ENCODE measurements at regions not wholly inside any gene's neighbourhood (a gene's known extent, or its start where the extent isn't known, plus 50 kb on each side); places are given as distances from the start of the nearest gene placed in this dataset.

GRCh38 chr10:17538941-17539340 lies 78.2 kb downstream of the HACD1 start:
- Histone ChIP-seq H3K27me3 (no peaks in the 10 kb centered on the region), H3K9ac (ENCODE audit: low read depth in 2 of 2, low read length in 2 of 2) (no peak overlapping the region), H3K4me1 (no peaks in the 10 kb centered on the region), H3K36me3 (no peaks in the 10 kb centered on the region), H3K4me3 (no peak overlapping the region), H3K9me3 (no peaks in the 10 kb centered on the region), H3K27ac (no peak overlapping the region)
- TF ChIP-seq CTCF (IDR thresholded peaks at IDR 0.05) = no peak
- intact Hi-C loops (cut with DNase I) = no loop called here
- DNase-seq = no peak

GRCh38 chr10:17537281-17537680 lies 79.9 kb downstream of the HACD1 start:
- no peak overlapping the region for H3K9ac ChIP-seq (ENCODE audit: low read depth in 2 of 2, low read length in 2 of 2)
- H3K27me3 ChIP-seq = no peaks in the 10 kb centered on the region
- no peak for TF ChIP-seq CTCF (IDR thresholded peaks at IDR 0.05)
- no peak overlapping the region for H3K4me3 ChIP-seq
- H3K36me3 ChIP-seq = no peaks in the 10 kb centered on the region
- intact Hi-C loops (cut with DNase I) = no loop called here
- no peaks in the 10 kb centered on the region for H3K4me1 ChIP-seq
- DNase-seq = no peak
- H3K27ac ChIP-seq = no peak overlapping the region
- H3K9me3 ChIP-seq = no peaks in the 10 kb centered on the region

GRCh38 chr10:17536221-17536620 lies 81.0 kb downstream of the HACD1 start:
- no peak for DNase-seq
- intact Hi-C loops (cut with DNase I) = no loop called here
- Histone ChIP-seq H3K36me3 (no peaks in the 10 kb centered on the region), H3K4me1 (no peaks in the 10 kb centered on the region), H3K9me3 (no peaks in the 10 kb centered on the region), H3K4me3 (no peak overlapping the region), H3K27me3 (no peaks in the 10 kb centered on the region), H3K27ac (no peak overlapping the region), H3K9ac (ENCODE audit: low read depth in 2 of 2, low read length in 2 of 2) (no peak overlapping the region)
- no peak for TF ChIP-seq CTCF (IDR thresholded peaks at IDR 0.05)

- Histone ChIP-seq H3K9ac (ENCODE audit: low read depth in 2 of 2, low read length in 2 of 2) (no peak overlapping the region), H3K27ac (no peak overlapping the region), H3K4me3 (no peak overlapping the region), H3K36me3 (no peaks in the 10 kb centered on the region), H3K27me3 (no peaks in the 10 kb centered on the region), H3K9me3 (no peaks in the 10 kb centered on the region), H3K4me1 (no peaks in the 10 kb centered on the region)
- intact Hi-C loops (cut with DNase I) = no loop called here
- no peak for TF ChIP-seq CTCF (IDR thresholded peaks at IDR 0.05)
- DNase-seq = no peak
Observed at GRCh38 chr10:17533731-17534130, 79.3 kb upstream of the ST8SIA6 start.

GRCh38 chr10:17528306-17528862 lies 74.0 kb upstream of the ST8SIA6 start:
- no peak for TF ChIP-seq CTCF (IDR thresholded peaks at IDR 0.05)
- intact Hi-C loops (cut with DNase I) = no loop called here

More at GRCh38 chr10:17528306-17528862, 74.0 kb upstream of the ST8SIA6 start:
- no peaks in the 10 kb centered on the region for H3K36me3 ChIP-seq
- no peak overlapping the region for H3K27ac ChIP-seq
- H3K9ac ChIP-seq (ENCODE audit: low read depth in 2 of 2, low read length in 2 of 2) = no peak overlapping the region
- no peak overlapping the region for H3K4me3 ChIP-seq
- DNase-seq = no peak
- H3K9me3 ChIP-seq = no peaks in the 10 kb centered on the region
- H3K27me3 ChIP-seq = no peaks in the 10 kb centered on the region
- H3K4me1 ChIP-seq = no peaks in the 10 kb centered on the region
